ENCODE measurements at regions not wholly inside any gene's neighbourhood (a gene's known extent, or its start where the extent isn't known, plus 50 kb on each side); places are given as distances from the start of the nearest gene placed in this dataset.

DNA sequence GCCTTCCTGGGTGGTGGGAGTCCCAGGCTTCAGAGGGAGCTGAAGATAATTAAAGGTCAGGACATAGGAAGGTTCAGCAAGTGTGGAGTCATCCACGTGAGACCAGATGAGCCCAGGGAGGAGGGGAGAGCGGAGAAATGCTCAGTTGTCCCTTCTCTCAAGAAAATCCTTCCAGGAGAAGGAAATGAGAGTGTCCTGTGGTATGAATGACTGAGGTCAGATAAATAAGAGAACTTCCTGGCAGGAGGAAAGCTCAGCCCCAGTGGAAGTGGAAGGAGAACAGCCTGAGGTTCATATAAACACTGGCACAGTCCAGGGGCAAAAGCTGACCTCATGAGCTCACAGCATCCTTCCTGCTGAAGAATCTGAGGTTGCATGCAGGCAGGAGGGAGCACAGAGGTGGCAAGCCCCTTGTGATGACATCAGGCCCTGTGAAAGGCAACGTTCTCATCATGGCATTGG lies 97.6 kb downstream of the NAV1 start:
- H2BK20ac ChIP-seq (ENCODE audit: low read length) = no peak overlapping the region; the same call in 1 of the 2 replicates
- 71% methylated on average over 3 of the region's 3 CpGs; no CpG with 5 or more reads in 1 of the 2 experiments for WGBS, 2 experiments (ENCODE audit: extremely low coverage in 1 of 2, insufficient coverage in 1 of 2, insufficient read length in 1 of 2, insufficient replicate concordance in 2 of 2, low coverage in 1 of 2, low lambda C conversion rate in 2 of 2, missing lambda C conversion rate in 1 of 2)
- H3K4me3 ChIP-seq (ENCODE audit: extremely low read depth in 1 of 4, insufficient read depth in 2 of 4, low read depth in 3 of 4, low read length in 4 of 4) = no peak overlapping the region; a peak in 1 of 8 replicates
- no peak overlapping the region for H3K23ac ChIP-seq (ENCODE audit: insufficient read length)
- H4K8ac ChIP-seq (ENCODE audit: extremely low read depth, insufficient read depth, low read length) = no peak overlapping the region
- no peak overlapping the region for H2BK5ac ChIP-seq (ENCODE audit: low read depth, low read length)
- no peak for TF ChIP-seq HDAC2 (IDR thresholded peaks at IDR 0.05; ENCODE audit: borderline replicate concordance in 1 of 2, low read depth in 2 of 2, low read length in 2 of 2)
- TF ChIP-seq CBX8 (IDR thresholded peaks at IDR 0.05; ENCODE audit: borderline replicate concordance, low read depth, low read length) = no peak
- no peak for TF ChIP-seq YY1 (IDR thresholded peaks at IDR 0.05; ENCODE audit: low read depth, low read length)
- H3K9me3 ChIP-seq (ENCODE audit: insufficient read depth in 2 of 2, low read depth in 1 of 2, low read length in 1 of 2) = no peaks in the 10 kb centered on the region
- ChIA-PET CTCF (ENCODE audit: partially characterized antibody) (interaction anchor here (0.6 to 2.7 kb wide), 15 partner anchors 11 to 156 kb away, joined by 3 to 9 read pairs (median 4); no protein-coding TSS in a partner anchor), POLR2A (ENCODE audit: partially characterized antibody) (interaction anchor here (1.0 to 1.4 kb wide), 2 partner anchors 14 to 22 kb away, joined by 3 to 7 read pairs; no protein-coding TSS in a partner anchor)
- H4K5ac ChIP-seq (ENCODE audit: insufficient read length, low read depth, low read length) = no peak overlapping the region
- no peak overlapping the region for H2AK5ac ChIP-seq (ENCODE audit: low read depth, low read length)
- H3K27me3 ChIP-seq (replicated peaks in 1 of 4; ENCODE audit: control insufficient read depth in 3 of 4, extremely low read depth in 1 of 4, insufficient read depth in 3 of 4, low read length in 3 of 4) = no peaks in the 10 kb centered on the region
- H2BK12ac ChIP-seq (ENCODE audit: low read depth, low read length) = peak overlapping the region; percentile 52; the same call in 1 of the 2 replicates
- no peak overlapping the region for H3K18ac ChIP-seq (ENCODE audit: extremely low read depth, low read length)
- H3K56ac ChIP-seq (replicated peaks; ENCODE audit: insufficient read length, low read depth, low read length) = no peak overlapping the region
- H3K79me1 ChIP-seq (ENCODE audit: low read depth, low read length) = no peaks in the 10 kb centered on the region
- H4K20me1 ChIP-seq (replicated peaks in 1 of 2; ENCODE audit: control insufficient read depth in 1 of 2, insufficient read depth in 2 of 2, low read length in 2 of 2) = no peaks in the 10 kb centered on the region
- no peak overlapping the region for H3K14ac ChIP-seq (ENCODE audit: insufficient read length)
- H2BK15ac ChIP-seq (ENCODE audit: low read length) = 0 out of 2 replicates have a peak overlapping the region, but pooled peaks have one; percentile 12
- no peaks in the 10 kb centered on the region for H3K79me2 ChIP-seq (ENCODE audit: control insufficient read depth in 1 of 2, insufficient read depth in 2 of 2, low read length in 2 of 2)
- peak overlapping the region in 1 of 2 experiments; percentile 40; a peak in 1 of 4 replicates for H3K4me2 ChIP-seq (ENCODE audit: insufficient read depth in 1 of 2, low read depth in 2 of 2, low read length in 2 of 2)
- H3K4me1 ChIP-seq (replicated peaks in 1 of 4; ENCODE audit: control insufficient read depth in 3 of 4, insufficient read depth in 4 of 4, low read length in 3 of 4) = peaks cover 3 to 13% (median 6%) of the 10 kb centered on the region in 4 experiments; a peak in 6 of 7 replicates
- DNase-seq (ENCODE audit: low read depth in 1 of 2, low spot score in 2 of 2) (no peak), FAIRE-seq (no peak)
- no peak overlapping the region for H3K27ac ChIP-seq (ENCODE audit: low read depth, low read length)
- no peak overlapping the region for H3K9ac ChIP-seq (replicated peaks in 1 of 4; ENCODE audit: extremely low read depth in 1 of 4, low read depth in 3 of 4, low read length in 3 of 4)
- H2BK120ac ChIP-seq (replicated peaks; ENCODE audit: low read depth, low read length) = no peak overlapping the region
- H4K91ac ChIP-seq (replicated peaks; ENCODE audit: insufficient read length, low read length) = no peak overlapping the region
- no peak overlapping the region for H2AFZ ChIP-seq (ENCODE audit: low read length)
- no peaks in the 10 kb centered on the region for H3K36me3 ChIP-seq (ENCODE audit: control insufficient read depth in 2 of 4, insufficient read depth in 4 of 4, low read length in 3 of 4)
- H3K23me2 ChIP-seq (ENCODE audit: low read depth, low read length) = no peaks in the 10 kb centered on the region
- no peak overlapping the region for H3K4ac ChIP-seq (replicated peaks; ENCODE audit: insufficient read length, low read depth, low read length)

All from H1 (cell line).